ENCODE measurements at regions not wholly inside any gene's neighbourhood (a gene's known extent, or its start where the extent isn't known, plus 50 kb on each side); places are given as distances from the start of the nearest gene placed in this dataset.

- no peak overlapping the region for H3K56ac ChIP-seq (ENCODE audit: extremely low read depth, insufficient read depth, low read length)
- dilution Hi-C loops (cut with HindIII; ENCODE audit: low sequenced_read_pairs, unreplicated experiment) (no loop called here), intact Hi-C loops (cut with micrococcal nuclease) (loop anchor here (1.0 to 5.0 kb wide), 2 partner anchors 279 to 1170 kb away; no protein-coding TSS in a partner anchor), in situ Hi-C loops (cut with MboI; ENCODE audit: low sequenced_read_pairs) (no loop called here)
- H3K27ac ChIP-seq (ENCODE audit: insufficient read depth, low read length) = no peak overlapping the region
- CTCF ChIA-PET = interaction anchor here (0.7 to 0.9 kb wide), 3 partner anchors 10 to 285 kb away, joined by 3 to 5 read pairs (median 3); no protein-coding TSS in a partner anchor
- H3K14ac ChIP-seq (replicated peaks; ENCODE audit: low read depth, low read length) = no peak overlapping the region
- ATAC-seq (ENCODE audit: low read depth) = peak; percentile 67
- BruUV-seq (replicated peaks) = no TSS peak
- H2BK15ac ChIP-seq (ENCODE audit: low read depth, low read length) = no peak overlapping the region
- H2AK9ac ChIP-seq (replicated peaks; ENCODE audit: low read depth, low read length, poor library complexity) = no peak overlapping the region
- no peak overlapping the region for H2BK120ac ChIP-seq (ENCODE audit: low read depth, low read length)
- no peak overlapping the region for H2BK5ac ChIP-seq (ENCODE audit: low read depth, low read length, poor library complexity, severe bottlenecking)
- no peak overlapping the region for H3K23ac ChIP-seq (ENCODE audit: low read depth, low read length)
- no peak overlapping the region for H3K18ac ChIP-seq (ENCODE audit: low read depth, low read length)
- no peak overlapping the region for H2BK20ac ChIP-seq (ENCODE audit: low read depth, low read length)
- no peak overlapping the region for H4K5ac ChIP-seq (ENCODE audit: low read depth, low read length)
- H4K8ac ChIP-seq (ENCODE audit: low read depth in 2 of 2, low read length in 2 of 2) = no peak overlapping the region
- WGBS, 2 experiments (ENCODE audit: extremely low coverage in 2 of 2, insufficient read length in 1 of 2) = no CpG with 5 or more reads among the region's 5 CpGs
- no peak overlapping the region for H3K4ac ChIP-seq (ENCODE audit: low read depth, low read length)
- H3K4me2 ChIP-seq (ENCODE audit: low read depth, low read length) = no peak overlapping the region
- no peaks in the 10 kb centered on the region for H3K36me3 ChIP-seq (ENCODE audit: control insufficient read depth, insufficient read depth, low read length)
- H3K4me1 ChIP-seq (ENCODE audit: control insufficient read depth, insufficient read depth, low read length) = no peaks in the 10 kb centered on the region
- H4K91ac ChIP-seq (ENCODE audit: insufficient read depth, low read depth, low read length) = no peak overlapping the region
- TF ChIP-seq SMC3 (IDR thresholded peaks at IDR 0.05; ENCODE audit: low read depth, low read length) (peak; percentile 45), MXI1 (IDR thresholded peaks at IDR 0.05; ENCODE audit: borderline replicate concordance, low read depth, low read length) (no peak), POLR2A (IDR thresholded peaks at IDR 0.05; ENCODE audit: low read depth, low read length) (no peak), CTCF (conservative IDR thresholded peaks at IDR 0.05; ENCODE audit: low read depth, low read length) (peak; percentile 78), RAD21 (IDR thresholded peaks at IDR 0.05; ENCODE audit: low read length) (peak; percentile 74)
- POLR2A ChIA-PET (ENCODE audit: unreplicated experiment) = no interaction called here
- no peak overlapping the region for H2AFZ ChIP-seq (replicated peaks; ENCODE audit: low read length, poor library complexity)
- no peaks in the 10 kb centered on the region for H3K9me3 ChIP-seq (ENCODE audit: control insufficient read depth, insufficient read depth, low read length)
- no peak overlapping the region for H3K4me3 ChIP-seq (ENCODE audit: insufficient read depth, low read depth, low read length)
- H3K9ac ChIP-seq (ENCODE audit: low read depth, low read length) = no peak overlapping the region
- no peak overlapping the region for H2AK5ac ChIP-seq (ENCODE audit: low read depth, low read length)
- DNase-seq = peak; percentile 60
- H3K79me1 ChIP-seq (ENCODE audit: low read depth in 1 of 2, low read length in 2 of 2) = no peaks in the 10 kb centered on the region
- peaks cover 8% of the 10 kb centered on the region for H3K27me3 ChIP-seq (ENCODE audit: control insufficient read depth, insufficient read depth, low read length)
- no peaks in the 10 kb centered on the region for H4K20me1 ChIP-seq (ENCODE audit: insufficient read depth, low read length)
- no peaks in the 10 kb centered on the region for H3K9me1 ChIP-seq (ENCODE audit: insufficient read depth, low read length)
Observed at GRCh38 chr4:129362691-129363274, 266.8 kb downstream of the C4orf33 start.

Measured in IMR-90 (cell line).